Heart right ventricle (tissue), 16 donors: ENCODE measurements at regions not wholly inside any gene's neighbourhood (a gene's known extent, or its start where the extent isn't known, plus 50 kb on each side); places are given as distances from the start of the nearest gene placed in this dataset.

Source experiments
- ATAC-seq, 8 donors: fragments of 200-7000 bp; cut with Tn5 transposase; one replicate each; pipeline ENCODE4 v1.9.1; 2020; ENCODE audit warnings: mild to moderate bottlenecking in 8 of 8, moderate library complexity in 8 of 8, moderate number of reproducible peaks in 1 of 8
- DNase-seq, 2 donors: peaks; one replicate each; pipeline ENCODE4 v3.0.0-alpha.2; 2020
- H3K27ac ChIP-seq, 10 donors: fragments of 200-600 bp; sonication (generic) in 2 of 10; one replicate each; pipeline versions ENCODE4 v1.5.0 to v1.8.0; 2020 to 2022; ENCODE audit warnings: mild to moderate bottlenecking in 3 of 10
- H3K27me3 ChIP-seq, 7 donors: fragments of 200-600 bp; one replicate each; pipeline ENCODE4 v1.8.0; 2021 to 2022; ENCODE audit warnings: mild to moderate bottlenecking in 2 of 7
- H3K36me3 ChIP-seq, 9 donors: fragments of 200-600 bp; sonication (generic) in 1 of 9; one replicate each; pipeline versions ENCODE4 v1.5.0 to v1.8.0; 2020 to 2022; ENCODE audit warnings: mild to moderate bottlenecking in 2 of 9
- H3K4me1 ChIP-seq, 9 donors: fragments of 200-600 bp; sonication (generic) in 1 of 9; one replicate each; pipeline versions ENCODE4 v1.5.0 to v1.8.0; 2020 to 2022; ENCODE audit warnings: mild to moderate bottlenecking in 4 of 9
- H3K4me3 ChIP-seq, 10 donors: fragments of 200-600 bp; sonication (generic) in 2 of 10; one replicate each; pipeline versions ENCODE4 v1.5.0 to v1.8.0; 2020 to 2022; ENCODE audit warnings: mild to moderate bottlenecking in 7 of 10, moderate library complexity in 2 of 10
- H3K9me3 ChIP-seq, 11 donors: fragments of 200-600 bp in 10 of 11; sonication (generic) in 2 of 11; one replicate each; pipeline versions ENCODE4 v1.5.0 to v1.8.0; 2013 to 2022; ENCODE audit warnings: mild to moderate bottlenecking in 2 of 11, control low read depth in 1 of 11, moderate library complexity in 1 of 11
- WGBS, 2 donors: extraction: QIAGEN DNeasy Blood & Tissue Kit; methylation state at CpG; one replicate each; pipeline ENCODE4 v1.1.7; 2013; ENCODE audit warnings: inconsistent platforms in 1 of 2; 5-methylcytosine and 5-hydroxymethylcytosine counted together
- intact Hi-C, 10 donors: fragments of 100-400 bp; cut with DNase I; formaldehyde crosslinking; loops; one replicate each; pipeline versions ENCODE4 v1.11.1 to v1.14.2; 2022
- TF ChIP-seq, protein P1 (sequence below), 9 donors: fragments of 200-600 bp; sonication (generic) in 2 of 9; IDR thresholded peaks; one replicate each; pipeline versions ENCODE4 v1.5.0 to v1.8.0; 2021 to 2022; ENCODE audit warnings: antibody characterized with exemption in 9 of 9, mild to moderate bottlenecking in 5 of 9, moderate library complexity in 1 of 9
- donor health status: Arrhythmogenic right ventricular cardiomyopathy.
- donor health status: ischemic (EF 13 %, LVEDD 7.1; RV severe dilation, severe dysfunction).
- donor health status: healthy with polysubstance abuse.
- donor health status: DM: no; HTN: yes; CAD: no.
- donor health status: DM: no; HTN: no; CAD: no.
- donor health status: ischemic (EF 25% LVEDD 6.9; RV normal size, moderate dysfunction).
- donor health status: ischemic (EF 25% LVEDD 5.7; RV mildly dilated, moderate dysfunction).
- donor health status: healthy.
- donor health status: DM: yes; HTN: yes; CAD: no.
- donor health status: Ischemic cardiomyopathy.
- donor health status: ischemic (EF 35%, LVEDD 5.7; RV mildly dilated, moderate dysfunction).
- donor health status: nonischemic (EF 11% LVEDD 7.7; RV severe dilation, severe dysfunction).
- donor health status: DM: yes; HTN: yes; CAD: no.
- donor health status: PGD.
- donor health status: ischemic (EF 29% LVEDD 5.4; RV normal size, mild dysfunction).
- donor health status: nonischemic (EF 23%, LVEDD 6.1; RV moderate dilation, normal function).

GRCh38 chr16:85370881-85371651 is 242.1 kb upstream of the GSE1 start:
- Histone ChIP-seq H3K27ac (no peak overlapping the region), H3K36me3 (no peaks in the 10 kb centered on the region), H3K4me1 (peaks cover 5 to 39% (median 23%) of the 10 kb centered on the region in 9 donors), H3K4me3 (no peak overlapping the region), H3K27me3 (no peaks in the 10 kb centered on the region), H3K9me3 (no peaks in the 10 kb centered on the region)
- WGBS, 2 donors, result 55 to 64% methylated on average over 27 to 28 of the region's 28 CpGs
- ATAC-seq (peak; percentile 21 to 62 (median 38)), DNase-seq (peak in 1 of 2 donors; percentile 44)
- TF ChIP-seq, protein P1, sequence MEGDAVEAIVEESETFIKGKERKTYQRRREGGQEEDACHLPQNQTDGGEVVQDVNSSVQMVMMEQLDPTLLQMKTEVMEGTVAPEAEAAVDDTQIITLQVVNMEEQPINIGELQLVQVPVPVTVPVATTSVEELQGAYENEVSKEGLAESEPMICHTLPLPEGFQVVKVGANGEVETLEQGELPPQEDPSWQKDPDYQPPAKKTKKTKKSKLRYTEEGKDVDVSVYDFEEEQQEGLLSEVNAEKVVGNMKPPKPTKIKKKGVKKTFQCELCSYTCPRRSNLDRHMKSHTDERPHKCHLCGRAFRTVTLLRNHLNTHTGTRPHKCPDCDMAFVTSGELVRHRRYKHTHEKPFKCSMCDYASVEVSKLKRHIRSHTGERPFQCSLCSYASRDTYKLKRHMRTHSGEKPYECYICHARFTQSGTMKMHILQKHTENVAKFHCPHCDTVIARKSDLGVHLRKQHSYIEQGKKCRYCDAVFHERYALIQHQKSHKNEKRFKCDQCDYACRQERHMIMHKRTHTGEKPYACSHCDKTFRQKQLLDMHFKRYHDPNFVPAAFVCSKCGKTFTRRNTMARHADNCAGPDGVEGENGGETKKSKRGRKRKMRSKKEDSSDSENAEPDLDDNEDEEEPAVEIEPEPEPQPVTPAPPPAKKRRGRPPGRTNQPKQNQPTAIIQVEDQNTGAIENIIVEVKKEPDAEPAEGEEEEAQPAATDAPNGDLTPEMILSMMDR (IDR thresholded peaks at IDR 0.05), result no peak
- intact Hi-C loops, result loop anchor here in 1 of 10 donors (5.0 kb wide), 1 partner anchor 241 kb away; the partner anchor contains the start of gene GSE1

DNA sequence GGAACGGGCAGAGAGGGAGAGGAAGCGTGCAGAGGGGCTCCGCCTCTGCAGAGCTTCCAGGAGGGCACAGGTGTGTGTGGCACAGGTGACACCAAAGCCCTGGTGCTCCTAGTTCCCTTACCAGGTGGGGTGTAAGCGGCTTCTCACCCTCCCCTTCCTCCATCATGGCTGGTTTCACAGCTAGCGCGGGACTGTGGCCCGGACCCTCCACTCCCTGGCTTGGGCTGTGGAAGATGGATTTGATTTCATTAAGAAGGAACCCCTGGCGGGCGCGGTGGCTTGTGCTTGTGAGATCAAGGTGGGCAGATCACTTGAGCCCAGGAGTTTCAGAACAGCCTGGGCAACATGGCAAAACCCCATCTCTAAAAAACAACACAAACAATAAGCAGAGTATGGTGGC is 241.2 kb upstream of the GSE1 start:
- DNase-seq, result no peak
- H3K36me3 ChIP-seq, result no peaks in the 10 kb centered on the region
- no peak overlapping the region for H3K27ac ChIP-seq
- no peaks in the 10 kb centered on the region for H3K27me3 ChIP-seq
- H3K4me1 ChIP-seq, result peaks cover 9 to 40% (median 26%) of the 10 kb centered on the region in 9 donors
- TF ChIP-seq, protein P1 (IDR thresholded peaks at IDR 0.05), result no peak
- H3K4me3 ChIP-seq, result no peak overlapping the region
- intact Hi-C loops, result loop anchor here in 1 of 10 donors (5.0 kb wide), 1 partner anchor 240 kb away; the partner anchor contains the start of gene GSE1
- no peaks in the 10 kb centered on the region for H3K9me3 ChIP-seq
- WGBS, 2 donors, result 93 to 95% methylated on average over 10 of the region's 10 CpGs
- no peak for ATAC-seq

DNA sequence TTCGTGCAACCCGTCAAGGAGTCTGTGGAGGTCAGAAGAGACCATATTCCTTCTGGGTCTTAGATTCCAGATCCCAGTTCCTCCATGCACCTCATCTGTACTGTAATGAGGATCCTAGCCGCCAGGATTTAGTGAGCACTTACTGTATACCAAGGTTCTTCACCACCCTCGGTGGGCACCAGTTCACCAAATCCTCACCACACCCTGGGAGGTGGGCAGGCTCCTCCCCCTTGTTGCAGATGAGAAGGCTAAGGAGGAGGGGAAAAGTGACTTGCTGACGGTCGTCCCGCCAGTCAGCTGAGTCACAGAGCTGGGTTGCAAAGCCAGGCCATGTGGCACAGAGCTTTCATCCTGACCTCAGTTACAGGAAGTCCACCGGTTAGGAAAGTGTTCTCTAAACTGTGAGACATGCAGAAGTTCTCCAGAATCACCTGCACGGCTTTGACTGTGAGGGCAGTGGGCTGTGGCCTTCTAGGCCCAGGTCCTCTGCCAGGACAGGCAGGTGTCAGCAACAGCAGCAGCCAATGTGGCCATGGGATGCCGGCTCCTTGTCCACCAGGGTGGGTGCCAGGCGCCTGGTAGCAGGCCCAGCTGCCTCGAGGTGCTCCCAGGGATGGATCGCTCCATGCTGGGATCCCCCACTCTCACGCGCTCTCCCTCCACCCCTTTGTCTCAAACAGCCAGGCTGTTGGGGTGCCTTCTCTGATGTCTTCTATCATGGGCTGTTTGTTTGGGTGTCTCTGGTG is 240.3 kb upstream of the GSE1 start:
- ATAC-seq (peak in 1 of 8 donors; percentile 13), DNase-seq (no peak)
- 84 to 86% methylated on average over 15 of the region's 15 CpGs for WGBS, 2 donors

More for the DNA sequence above, 240.3 kb upstream of the GSE1 start:
- intact Hi-C loops, result loop anchor here in 1 of 10 donors (5.0 kb wide), 1 partner anchor 240 kb away; the partner anchor contains the start of gene GSE1
- TF ChIP-seq, protein P1 (IDR thresholded peaks at IDR 0.05), result no peak
- Histone ChIP-seq H3K27me3 (no peaks in the 10 kb centered on the region), H3K4me3 (no peak overlapping the region), H3K27ac (no peak overlapping the region), H3K4me1 (peaks cover 9 to 43% (median 26%) of the 10 kb centered on the region in 9 donors), H3K9me3 (no peaks in the 10 kb centered on the region), H3K36me3 (no peaks in the 10 kb centered on the region)
